HG03135 (cell line): ENCODE measurements at regions not wholly inside any gene's neighbourhood (a gene's known extent, or its start where the extent isn't known, plus 50 kb on each side); places are given as distances from the start of the nearest gene placed in this dataset.
"Not testable (repeated sequence)": the region's sequence is repeated elsewhere in the genome, so short reads cannot be mapped to it uniquely, and the experiment has no call there.

Experiments used
- ATAC-seq: cut with Tn5 transposase; IDR thresholded peaks from one replicate; pipeline ENCODE4 v1.9.1; 2021; ENCODE audit warnings: mild to moderate bottlenecking, moderate library complexity; ENCODE audit not compliant: unreplicated experiment

DNA sequence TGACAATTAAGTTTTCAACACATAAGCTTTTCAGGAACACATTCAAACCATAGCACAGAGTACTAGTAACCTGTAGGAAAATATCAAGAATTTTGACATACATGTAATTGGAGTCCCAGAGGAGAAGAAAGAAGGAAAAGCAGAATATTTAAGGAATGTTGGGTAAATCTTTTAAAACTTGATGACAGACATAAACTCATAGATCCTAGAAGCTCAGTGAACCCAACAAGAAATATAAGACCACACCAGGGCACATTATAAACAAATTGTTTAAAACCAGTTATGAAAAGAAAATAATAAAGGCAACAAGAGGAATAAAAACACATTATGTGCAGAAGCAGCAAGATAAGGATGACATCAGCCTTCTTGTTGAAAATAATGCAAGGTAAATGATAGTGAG is 151.5 kb upstream of the ATXN1 start:
- ATAC-seq: no peak

DNA sequence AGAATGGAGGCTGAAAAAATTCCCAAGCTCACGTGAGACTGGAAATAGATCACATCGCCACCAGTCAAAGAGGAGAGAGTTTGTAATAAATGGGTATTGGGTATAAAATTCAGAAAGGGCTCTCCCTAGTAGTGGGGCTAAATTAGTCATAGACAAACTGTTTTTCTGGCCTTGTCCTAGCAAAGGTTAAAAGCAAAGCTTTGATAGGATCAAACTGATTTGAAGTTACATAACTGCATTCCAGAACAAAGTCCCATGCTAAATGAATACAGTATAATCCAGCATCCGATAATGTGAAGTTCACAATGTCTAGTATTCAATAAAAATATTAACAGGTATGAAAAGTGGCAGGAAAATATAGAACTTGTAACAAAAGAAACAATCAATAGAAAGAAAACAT is 149.8 kb upstream of the ATXN1 start:
- no peak for ATAC-seq

DNA sequence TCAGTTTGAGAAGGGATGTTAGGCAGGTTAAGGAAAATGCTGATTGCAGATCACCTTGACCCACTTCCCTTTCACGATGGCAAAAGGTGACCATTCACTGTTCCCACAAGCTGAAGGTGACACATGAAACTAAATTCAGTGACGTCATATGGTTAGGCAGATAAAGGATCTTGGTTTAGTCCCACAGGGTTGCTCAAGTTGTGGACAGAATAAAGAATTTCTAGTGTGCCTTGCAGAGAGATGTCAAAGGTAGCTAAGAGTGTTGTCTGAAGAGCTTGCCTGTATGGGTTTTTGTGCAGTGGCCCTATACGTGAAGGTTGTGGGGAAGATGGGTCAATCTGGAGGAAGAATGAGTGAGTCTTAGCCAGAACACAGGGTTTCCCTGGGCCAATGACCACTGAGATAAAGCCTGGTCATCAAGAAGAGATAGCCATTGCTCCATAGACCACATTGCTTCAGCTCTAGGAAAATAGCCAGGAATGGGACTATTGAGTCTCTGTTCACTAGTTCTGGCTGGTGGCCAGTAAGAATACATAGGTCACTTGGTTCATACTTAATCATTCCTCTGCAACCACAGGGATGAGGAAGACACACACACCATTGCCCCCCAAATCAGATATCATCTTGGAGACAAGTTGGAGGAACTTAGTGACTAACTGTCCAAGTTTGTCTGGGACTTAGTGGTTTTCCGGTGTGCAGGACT is 148.5 kb upstream of the ATXN1 start:
- no peak for ATAC-seq

DNA sequence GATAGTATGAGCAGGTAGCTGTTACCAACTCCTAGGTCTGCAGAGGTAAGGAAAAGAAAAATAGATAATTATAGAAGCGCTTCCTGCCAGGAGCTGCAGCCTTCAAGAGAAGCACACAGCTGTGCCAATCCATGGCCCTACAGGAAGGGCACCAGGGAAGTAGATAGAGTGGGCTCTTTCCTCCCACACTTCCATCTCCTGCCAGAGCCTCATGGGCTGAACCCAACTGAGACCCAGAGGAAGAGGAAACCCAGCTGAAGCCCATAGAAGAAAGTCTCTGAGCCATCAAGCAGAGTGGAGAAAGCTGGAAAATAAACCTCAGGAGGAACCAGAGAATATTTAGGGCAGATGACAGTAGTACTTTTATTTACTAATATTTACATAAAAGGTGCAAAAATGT is 146.7 kb upstream of the ATXN1 start:
- no peak for ATAC-seq

DNA sequence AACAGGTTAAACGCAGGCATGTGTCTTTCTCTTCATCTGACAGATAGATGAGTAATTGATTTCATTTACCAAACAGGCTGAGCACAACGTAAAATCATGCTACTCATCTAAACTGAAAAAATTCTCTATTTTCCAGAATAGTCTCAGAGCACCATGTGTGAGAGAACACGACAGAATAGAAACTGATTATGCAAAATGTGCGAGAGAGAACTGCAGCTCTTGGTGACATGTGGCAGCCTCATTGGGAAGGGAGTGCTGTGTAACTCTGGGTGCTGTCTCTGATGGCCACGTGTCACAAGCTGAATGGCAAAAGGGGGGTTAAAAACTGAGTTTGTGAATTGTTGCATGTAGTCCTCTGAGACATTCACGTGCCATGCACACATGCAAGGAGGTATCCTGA is 143.7 kb upstream of the ATXN1 start:
- no peak for ATAC-seq

DNA sequence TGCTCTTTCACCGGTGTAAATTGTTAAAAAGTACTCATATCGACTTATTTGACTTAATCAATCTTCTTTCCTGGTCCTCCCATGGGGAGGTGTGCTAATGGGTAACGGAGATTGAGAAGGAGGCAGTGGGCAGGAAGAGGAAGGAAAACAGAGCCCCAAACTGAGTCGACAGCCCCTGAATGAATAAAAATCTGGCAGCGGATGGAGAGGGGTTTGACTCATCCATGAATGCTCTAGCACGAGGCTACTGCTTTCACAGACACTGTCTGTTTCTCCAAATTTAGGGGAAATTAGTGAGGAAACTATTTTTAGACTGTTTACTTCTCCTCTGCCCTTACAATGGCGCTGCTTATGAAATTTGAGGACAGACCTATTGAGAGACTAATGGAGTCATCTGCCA is 142.2 kb upstream of the ATXN1 start:
- no peak for ATAC-seq

DNA sequence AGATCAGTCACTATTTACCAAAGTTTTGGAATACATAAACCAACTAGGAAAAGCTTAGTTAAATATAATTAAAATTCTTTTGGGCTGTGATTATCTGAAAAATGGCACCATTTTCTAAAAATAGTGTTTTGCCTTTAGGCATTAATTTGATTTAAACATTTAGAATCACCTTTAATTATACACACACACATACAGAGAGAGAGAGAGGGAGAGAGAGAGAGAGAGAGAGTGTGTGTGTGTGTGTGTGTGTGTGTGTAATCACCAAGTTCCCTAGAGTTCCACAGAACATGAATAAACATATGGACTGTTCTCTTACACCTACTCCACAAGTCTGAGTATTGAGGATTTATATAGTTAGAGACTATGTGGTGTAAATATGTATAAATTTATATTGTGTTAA is 141.2 kb upstream of the ATXN1 start:
- no peak for ATAC-seq

DNA sequence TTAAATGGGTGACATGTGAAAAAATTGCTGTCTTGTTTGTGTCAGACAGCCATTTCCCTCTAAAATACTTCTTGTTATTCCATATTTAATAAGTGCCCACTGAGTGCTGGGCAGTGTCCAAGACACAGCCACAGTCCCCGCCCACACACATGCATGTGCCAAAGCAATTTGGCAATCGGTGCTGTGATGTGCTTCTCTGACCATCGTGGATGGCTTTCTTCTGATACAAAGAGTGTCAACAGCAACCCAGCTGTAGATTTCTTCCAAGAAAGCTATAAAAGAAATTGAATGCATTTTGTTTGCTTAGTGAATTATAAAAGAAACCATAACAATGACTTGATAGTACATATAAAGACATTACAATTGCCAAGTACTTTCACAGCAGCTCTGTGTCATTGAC is 140.5 kb upstream of the ATXN1 start:
- ATAC-seq: no peak

DNA sequence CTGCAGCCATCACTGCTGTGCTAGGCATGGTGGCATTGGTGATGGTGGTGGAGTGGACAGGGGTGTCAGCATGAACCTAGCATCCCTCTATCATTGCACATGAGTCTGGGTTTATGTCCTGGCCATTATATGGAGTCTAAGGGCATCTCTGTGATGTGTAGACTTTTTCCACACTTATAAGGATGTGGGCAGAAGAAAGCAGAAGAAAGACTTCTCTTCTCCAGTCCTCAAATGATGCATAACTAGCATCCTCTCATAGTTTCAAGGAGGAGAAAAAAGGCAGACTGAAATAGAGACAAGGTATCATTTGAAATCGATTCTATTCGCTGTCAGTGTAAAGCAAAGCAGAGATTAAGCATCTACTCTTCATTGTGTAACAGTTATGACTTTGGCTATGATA is 140.0 kb upstream of the ATXN1 start:
- no peak for ATAC-seq

DNA sequence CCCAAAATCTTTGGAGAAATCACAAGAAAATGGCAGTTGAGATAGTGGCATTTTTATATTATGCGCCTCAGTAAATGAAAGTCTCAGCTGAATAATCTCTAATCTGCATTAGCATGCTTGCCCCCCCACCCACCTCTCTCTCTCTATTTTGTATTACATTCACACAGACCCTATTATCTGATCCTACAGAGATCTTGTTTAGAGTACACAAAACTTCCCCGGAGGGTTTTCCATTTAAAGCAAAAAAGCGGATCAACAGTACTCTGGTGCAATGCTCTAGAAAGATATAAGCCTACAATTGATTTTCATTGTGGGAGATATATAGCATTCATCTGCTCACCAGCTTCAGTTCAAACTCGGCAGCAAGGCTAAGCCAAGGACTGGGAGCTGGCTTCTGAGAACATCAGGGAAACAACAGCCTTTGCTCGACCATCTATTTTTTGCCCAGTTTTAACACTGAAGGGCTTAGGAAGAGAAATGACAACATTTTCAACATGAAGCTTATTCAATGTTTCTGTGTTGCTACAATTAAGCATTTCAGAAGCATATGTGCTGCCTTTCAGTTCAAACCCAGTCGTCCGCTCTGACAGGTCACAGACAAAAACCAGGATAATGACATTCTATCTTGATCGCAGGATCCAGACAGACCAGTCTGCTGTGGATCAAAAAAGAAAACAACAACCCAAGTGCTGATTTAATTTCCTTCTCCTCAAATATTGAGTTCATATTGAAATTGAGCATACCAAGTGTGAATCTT is 137.6 kb upstream of the ATXN1 start:
- no peak for ATAC-seq

DNA sequence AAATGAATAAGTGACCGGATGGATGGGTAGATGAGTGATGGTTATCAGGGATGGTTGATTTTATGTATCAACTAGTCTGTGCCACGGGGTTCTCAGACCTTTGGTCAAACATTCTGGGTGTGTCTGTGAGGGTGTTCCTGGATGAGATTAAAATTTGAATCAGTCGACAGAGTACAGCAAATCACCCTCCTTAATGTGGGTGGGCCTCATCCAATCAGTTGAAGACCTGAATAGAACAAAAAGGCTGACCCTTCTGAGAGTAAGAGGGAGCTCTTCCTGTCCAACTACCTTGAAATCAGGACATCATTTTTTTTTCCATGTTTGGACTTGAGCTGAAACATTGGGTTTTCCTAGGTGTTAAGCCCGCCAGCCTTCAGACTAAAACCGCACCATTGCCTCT is 136.4 kb upstream of the ATXN1 start:
- no peak for ATAC-seq

DNA sequence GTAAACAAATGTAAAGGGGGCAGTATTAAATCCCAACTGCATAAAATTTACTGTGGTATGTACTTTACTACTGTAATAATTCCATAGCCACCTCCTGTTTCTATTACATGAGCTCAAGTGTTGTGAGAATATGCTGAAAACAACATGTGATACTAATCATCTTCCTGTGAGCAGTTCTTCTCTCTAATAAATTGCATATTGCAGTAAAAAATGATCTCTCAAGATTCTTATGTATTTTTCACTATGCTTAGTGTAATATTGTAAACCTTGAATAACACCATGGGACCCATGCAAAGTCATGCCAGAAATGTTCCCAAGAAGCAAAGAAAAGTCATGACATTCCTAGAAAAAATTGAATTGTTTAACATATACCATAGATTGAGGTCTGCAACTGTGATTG is 133.0 kb upstream of the ATXN1 start:
- no peak for ATAC-seq

DNA sequence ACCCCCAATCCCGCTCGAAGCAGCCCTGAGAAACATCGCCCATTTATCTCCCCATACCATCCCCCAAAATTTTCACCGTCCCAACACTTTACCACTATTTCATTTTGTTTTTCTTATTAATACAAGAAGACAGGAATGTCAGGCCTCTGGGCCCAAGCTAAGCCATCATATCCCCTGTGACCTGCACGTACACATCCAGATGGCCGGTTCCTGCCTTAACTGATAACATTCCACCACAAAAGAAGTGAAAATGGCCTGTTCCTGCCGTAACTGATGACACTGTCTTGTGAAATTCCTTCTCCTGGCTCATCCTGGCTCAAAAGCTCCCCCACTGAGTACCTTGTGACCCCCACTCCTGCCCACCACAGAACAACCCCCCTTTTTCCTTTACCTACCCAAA is 129.8 kb upstream of the ATXN1 start:
- not testable (repeated sequence) for ATAC-seq

DNA sequence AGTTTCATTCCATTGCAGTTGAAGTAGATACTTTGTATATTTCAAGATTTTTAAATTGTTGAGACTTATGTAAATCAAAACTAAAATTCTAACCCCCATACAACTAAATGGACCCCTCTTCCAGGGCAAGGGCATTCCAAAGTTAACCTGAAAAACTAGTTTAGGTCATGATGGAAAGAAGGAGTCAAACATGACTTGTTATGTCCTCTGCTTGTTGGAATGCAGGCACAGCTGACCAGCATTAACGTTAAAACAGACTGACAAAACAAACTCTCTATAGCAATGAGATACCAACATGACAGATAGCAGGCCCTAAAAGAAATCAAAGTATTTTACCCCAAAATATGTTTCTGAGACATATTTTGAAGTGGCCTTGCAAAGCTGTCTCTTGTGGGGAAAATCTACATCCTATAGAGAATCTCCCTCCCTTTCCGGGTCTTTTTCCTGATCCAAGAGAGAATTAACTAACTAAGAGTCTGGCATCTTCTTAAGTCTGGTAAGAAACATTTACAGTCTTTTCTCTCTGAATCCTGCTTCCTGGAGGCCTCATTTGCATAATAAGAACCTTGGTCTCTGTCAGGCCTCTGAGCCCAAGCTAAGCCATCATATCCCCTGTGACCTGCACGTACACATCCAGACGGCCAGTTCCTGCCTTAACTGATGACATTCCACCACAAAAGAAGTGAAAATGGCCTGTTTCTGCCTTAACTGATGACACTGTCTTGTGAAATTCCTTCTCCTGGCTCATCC is 124.3 kb upstream of the ATXN1 start:
- ATAC-seq: no peak

DNA sequence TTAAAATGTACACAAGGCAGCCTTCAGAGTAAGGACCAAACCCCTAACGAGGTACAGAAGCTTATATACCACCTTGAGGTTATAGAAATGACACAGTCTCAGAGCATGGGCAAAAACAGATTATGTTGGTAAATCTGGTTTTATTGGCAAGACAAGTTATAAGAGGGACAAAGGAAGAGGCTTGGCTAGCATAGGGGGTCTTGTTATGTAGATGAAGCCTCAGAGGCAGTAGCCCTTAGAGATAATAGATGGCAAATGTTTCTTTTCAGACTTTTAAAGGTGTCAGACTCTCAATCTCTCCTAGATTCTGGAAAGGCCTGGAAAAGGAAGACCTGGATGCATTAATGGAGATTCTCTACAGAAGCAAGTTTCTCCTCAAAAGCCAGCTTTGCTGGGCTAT is 123.3 kb upstream of the ATXN1 start:
- ATAC-seq: no peak

DNA sequence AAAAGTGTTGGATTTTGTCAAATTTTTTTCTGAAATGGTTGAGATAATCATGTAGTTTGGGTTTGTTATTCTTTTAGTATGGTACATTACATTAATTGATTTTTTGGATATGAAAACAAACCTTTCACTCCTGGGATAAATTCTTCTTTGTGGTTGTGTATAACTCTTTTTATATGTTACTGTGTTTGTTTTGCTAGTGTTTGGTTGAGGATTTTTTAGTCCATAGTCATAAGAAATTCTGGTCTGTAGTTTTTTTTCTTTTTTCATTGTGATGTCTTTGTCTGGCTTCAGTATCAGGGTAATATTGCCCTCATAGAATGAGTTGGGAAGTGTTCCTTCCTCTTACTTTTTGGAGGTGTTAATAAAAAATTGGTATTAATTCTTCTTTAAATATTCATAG is 122.2 kb upstream of the ATXN1 start:
- ATAC-seq: no peak

DNA sequence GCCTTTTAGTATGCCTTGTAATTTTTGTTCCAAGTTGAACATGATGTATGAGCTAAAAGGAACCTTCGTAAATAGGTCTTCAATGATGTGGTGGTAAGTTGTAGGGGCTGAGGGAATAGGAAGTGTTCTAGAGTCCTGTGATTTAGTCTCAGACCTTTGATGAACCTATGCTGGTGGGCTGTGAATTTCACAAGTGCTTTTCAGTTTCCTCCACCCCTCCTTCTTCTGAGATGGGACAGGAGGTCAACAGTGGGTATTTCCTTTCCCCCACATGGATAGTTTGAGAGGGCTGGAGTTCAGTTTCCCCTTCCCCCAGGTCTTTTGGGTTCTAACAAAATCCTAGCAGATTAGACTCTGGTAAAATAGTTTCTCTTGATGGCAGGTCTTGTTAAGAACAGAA is 121.0 kb upstream of the ATXN1 start:
- ATAC-seq: no peak

DNA sequence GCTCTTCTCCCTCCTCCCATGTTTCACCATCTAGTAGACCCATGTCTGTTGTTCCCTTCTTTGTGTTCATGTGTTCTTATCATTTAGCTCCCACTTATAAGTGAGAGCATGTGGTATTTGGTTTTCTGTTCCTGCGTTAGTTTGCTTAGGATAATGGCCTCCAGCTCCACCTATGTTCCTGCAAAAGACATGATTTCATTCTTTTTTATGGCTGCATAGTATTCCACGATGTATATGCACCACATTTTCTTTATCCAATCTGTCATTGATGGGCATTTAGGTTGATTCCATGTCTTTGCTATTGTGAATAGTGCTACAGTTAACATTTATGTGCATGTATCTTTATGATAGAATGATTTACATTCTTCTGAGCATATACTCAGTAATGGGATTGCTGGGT is 115.6 kb upstream of the ATXN1 start:
- not testable (repeated sequence) for ATAC-seq

DNA sequence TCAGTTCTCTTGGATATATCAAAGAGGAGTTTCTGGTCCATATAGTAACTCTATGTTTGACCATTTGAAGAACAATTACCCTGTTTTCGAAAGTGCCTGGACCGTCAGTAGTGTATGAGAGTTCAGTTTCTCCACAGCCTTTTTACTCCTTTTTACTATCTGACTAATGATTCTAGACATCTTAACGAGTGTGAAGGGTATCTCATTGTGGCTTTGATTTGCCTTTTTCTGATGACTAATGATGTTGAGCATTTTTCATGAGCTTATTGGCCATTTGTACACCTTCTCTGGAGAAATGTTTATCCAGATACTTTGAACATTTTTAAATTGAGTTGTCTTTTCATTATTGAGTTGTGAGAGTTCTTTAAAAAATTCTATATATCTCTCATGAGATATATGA is 114.9 kb upstream of the ATXN1 start:
- no peak for ATAC-seq

DNA sequence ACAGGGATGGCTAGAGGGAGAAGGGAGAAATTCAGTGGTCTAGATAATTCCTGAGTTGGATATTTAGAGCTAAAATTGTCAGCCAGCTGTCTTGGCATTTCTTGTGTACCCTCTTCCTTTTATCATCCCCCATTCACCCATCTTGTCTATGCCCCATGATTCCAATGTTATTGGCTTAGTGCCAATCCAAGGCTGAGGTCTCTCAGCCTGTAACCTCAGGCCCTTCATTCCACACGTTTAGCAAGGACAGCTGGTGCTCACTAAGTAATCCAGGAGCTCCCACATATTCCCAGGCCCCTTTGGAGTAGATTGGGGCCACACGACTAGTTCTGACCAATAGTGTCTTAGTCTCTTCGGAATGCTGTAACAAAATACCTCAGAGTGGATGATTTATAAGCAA is 112.4 kb upstream of the ATXN1 start:
- no peak for ATAC-seq

DNA sequence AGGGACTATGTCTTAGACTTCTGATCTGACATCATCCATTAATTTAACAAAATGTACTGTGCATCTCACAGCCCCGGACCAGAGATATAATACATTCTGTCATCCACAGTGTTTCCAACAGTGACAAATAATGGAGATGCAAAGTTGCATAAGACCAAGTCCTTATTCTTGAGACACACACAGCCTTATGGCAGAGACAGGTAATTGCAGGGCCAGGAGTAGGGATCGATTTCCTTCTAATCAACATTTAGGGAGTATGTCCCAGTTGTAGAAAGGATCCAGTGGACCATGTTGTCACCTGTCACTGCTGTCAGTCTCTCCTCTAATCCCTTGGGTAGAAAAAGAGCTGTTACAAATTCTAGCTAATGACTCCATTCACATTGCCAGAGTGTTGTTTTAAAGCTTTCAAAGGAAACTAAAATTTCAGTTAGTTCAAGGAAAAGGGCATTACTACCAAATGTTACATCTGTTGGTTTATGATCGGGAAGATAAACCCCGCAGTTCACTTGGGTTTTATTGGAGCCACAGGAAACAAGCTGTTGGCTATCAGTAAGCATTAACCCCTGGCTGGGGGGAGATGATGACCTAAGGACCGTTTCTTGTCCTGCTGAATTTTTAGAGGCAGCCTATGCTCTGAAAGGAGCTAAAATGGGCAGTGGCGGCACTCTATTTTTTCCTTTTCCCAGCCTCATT is 111.4 kb upstream of the ATXN1 start:
- no peak for ATAC-seq
